LNCAP (cell line): ENCODE measurements at regions not wholly inside any gene's neighbourhood (a gene's known extent, or its start where the extent isn't known, plus 50 kb on each side); places are given as distances from the start of the nearest gene placed in this dataset.

Experiments
- CTCF ChIP-seq: fragments of 450-650 bp; IDR thresholded peaks from 2 replicates; pipeline ENCODE4 v1.5.1; 2017; ENCODE audit warnings: mild to moderate bottlenecking

- TF ChIP-seq CTCF: no peak
These were observed 342.7 kb downstream of the PDGFC start for GRCh38 chr4:156628858-156629257.

- no peak for TF ChIP-seq CTCF
These were observed 348.2 kb downstream of the PDGFC start for GRCh38 chr4:156623376-156623775.

GRCh38 chr4:156620786-156621185, 350.8 kb downstream of the PDGFC start:
- TF ChIP-seq CTCF: no peak

- no peak for TF ChIP-seq CTCF
These were observed 352.3 kb downstream of the PDGFC start for GRCh38 chr4:156619154-156619934.

GRCh38 chr4:156615066-156615531, 356.5 kb downstream of the PDGFC start:
- TF ChIP-seq CTCF: no peak

- no peak for TF ChIP-seq CTCF
These were observed 357.1 kb downstream of the PDGFC start for GRCh38 chr4:156614536-156614935.

- TF ChIP-seq CTCF: no peak
These were observed 362.2 kb downstream of the PDGFC start for GRCh38 chr4:156609421-156609820.
